ENCODE measurements at regions not wholly inside any gene's neighbourhood (a gene's known extent, or its start where the extent isn't known, plus 50 kb on each side); places are given as distances from the start of the nearest gene placed in this dataset.

- H3K27ac ChIP-seq (ENCODE audit: low read depth, low read length) = no peak overlapping the region
- no peak overlapping the region for H2BK20ac ChIP-seq (ENCODE audit: low read length)
- 73% methylated on average over 8 of the region's 8 CpGs; no CpG with 5 or more reads in 1 of the 2 experiments for WGBS, 2 experiments (ENCODE audit: extremely low coverage in 1 of 2, insufficient coverage in 1 of 2, insufficient read length in 1 of 2, insufficient replicate concordance in 2 of 2, low coverage in 1 of 2, low lambda C conversion rate in 2 of 2, missing lambda C conversion rate in 1 of 2)
- no peaks in the 10 kb centered on the region for H4K20me1 ChIP-seq (replicated peaks in 1 of 2; ENCODE audit: control insufficient read depth in 1 of 2, insufficient read depth in 2 of 2, low read length in 2 of 2)
- H3K79me1 ChIP-seq (ENCODE audit: low read depth, low read length) = no peaks in the 10 kb centered on the region
- H2AK5ac ChIP-seq (ENCODE audit: low read depth, low read length) = no peak overlapping the region
- H4K8ac ChIP-seq (ENCODE audit: extremely low read depth, insufficient read depth, low read length) = no peak overlapping the region
- H3K4me2 ChIP-seq (ENCODE audit: insufficient read depth in 1 of 2, low read depth in 2 of 2, low read length in 2 of 2) = no peak overlapping the region
- ChIA-PET CTCF (ENCODE audit: partially characterized antibody) (interaction anchor here (0.6 to 1.5 kb wide), 5 partner anchors 15 to 1321 kb away, joined by 3 to 4 read pairs (median 3); no protein-coding TSS in a partner anchor), POLR2A (ENCODE audit: partially characterized antibody) (no interaction called here)
- no peak overlapping the region for H2BK12ac ChIP-seq (ENCODE audit: low read depth, low read length)
- H3K79me2 ChIP-seq (ENCODE audit: control insufficient read depth in 1 of 2, insufficient read depth in 2 of 2, low read length in 2 of 2) = no peaks in the 10 kb centered on the region
- no peak overlapping the region for H3K9ac ChIP-seq (replicated peaks in 1 of 4; ENCODE audit: extremely low read depth in 1 of 4, low read depth in 3 of 4, low read length in 3 of 4)
- DNase-seq (ENCODE audit: low read depth in 1 of 2, low spot score in 2 of 2) (no peak), FAIRE-seq (no peak)
- no peak overlapping the region for H3K56ac ChIP-seq (replicated peaks; ENCODE audit: insufficient read length, low read depth, low read length)
- H2BK15ac ChIP-seq (ENCODE audit: low read length) = no peak overlapping the region
- H2BK120ac ChIP-seq (replicated peaks; ENCODE audit: low read depth, low read length) = no peak overlapping the region
- TF ChIP-seq JUND (IDR thresholded peaks at IDR 0.05; ENCODE audit: low read length) (peak; percentile 56; the same call in 1 of the 2 replicates), GABPA (IDR thresholded peaks at IDR 0.05; ENCODE audit: borderline replicate concordance, insufficient read depth, low read length) (no peak), CREB1 (IDR thresholded peaks at IDR 0.05) (peak; percentile 69), YY1 (IDR thresholded peaks at IDR 0.05; ENCODE audit: low read depth, low read length) (no peak), RAD21 (IDR thresholded peaks at IDR 0.05 in 1 of 2, conservative IDR thresholded peaks at IDR 0.05 in 1 of 2; ENCODE audit: low read depth in 2 of 2, low read length in 2 of 2) (peak; percentile 21 to 24; a peak in 1 of 4 replicates)
- TF ChIP-seq, protein P1, sequence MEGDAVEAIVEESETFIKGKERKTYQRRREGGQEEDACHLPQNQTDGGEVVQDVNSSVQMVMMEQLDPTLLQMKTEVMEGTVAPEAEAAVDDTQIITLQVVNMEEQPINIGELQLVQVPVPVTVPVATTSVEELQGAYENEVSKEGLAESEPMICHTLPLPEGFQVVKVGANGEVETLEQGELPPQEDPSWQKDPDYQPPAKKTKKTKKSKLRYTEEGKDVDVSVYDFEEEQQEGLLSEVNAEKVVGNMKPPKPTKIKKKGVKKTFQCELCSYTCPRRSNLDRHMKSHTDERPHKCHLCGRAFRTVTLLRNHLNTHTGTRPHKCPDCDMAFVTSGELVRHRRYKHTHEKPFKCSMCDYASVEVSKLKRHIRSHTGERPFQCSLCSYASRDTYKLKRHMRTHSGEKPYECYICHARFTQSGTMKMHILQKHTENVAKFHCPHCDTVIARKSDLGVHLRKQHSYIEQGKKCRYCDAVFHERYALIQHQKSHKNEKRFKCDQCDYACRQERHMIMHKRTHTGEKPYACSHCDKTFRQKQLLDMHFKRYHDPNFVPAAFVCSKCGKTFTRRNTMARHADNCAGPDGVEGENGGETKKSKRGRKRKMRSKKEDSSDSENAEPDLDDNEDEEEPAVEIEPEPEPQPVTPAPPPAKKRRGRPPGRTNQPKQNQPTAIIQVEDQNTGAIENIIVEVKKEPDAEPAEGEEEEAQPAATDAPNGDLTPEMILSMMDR (IDR thresholded peaks at IDR 0.05; ENCODE audit: control extremely low read depth in 1 of 3, insufficient read depth in 1 of 3, low read depth in 1 of 3, low read length in 3 of 3) = peak in 1 of 3 experiments; percentile 27; a peak in 2 of 4 replicates
- no peak overlapping the region for H3K4me3 ChIP-seq (ENCODE audit: extremely low read depth in 1 of 4, insufficient read depth in 2 of 4, low read depth in 3 of 4, low read length in 4 of 4)
- no peaks in the 10 kb centered on the region for H3K27me3 ChIP-seq (replicated peaks in 1 of 4; ENCODE audit: control insufficient read depth in 3 of 4, extremely low read depth in 1 of 4, insufficient read depth in 3 of 4, low read length in 3 of 4)
- H3K4ac ChIP-seq (replicated peaks; ENCODE audit: insufficient read length, low read depth, low read length) = no peak overlapping the region
- no peak overlapping the region for H2AFZ ChIP-seq (ENCODE audit: low read length)
- no peak overlapping the region for H3K23ac ChIP-seq (ENCODE audit: insufficient read length)
- H3K36me3 ChIP-seq (ENCODE audit: control insufficient read depth in 2 of 4, insufficient read depth in 4 of 4, low read length in 3 of 4) = no peaks in the 10 kb centered on the region
- peaks cover 0 to 6% (median 4%) of the 10 kb centered on the region in 4 experiments; a peak in 4 of 7 replicates for H3K4me1 ChIP-seq (replicated peaks in 1 of 4; ENCODE audit: control insufficient read depth in 3 of 4, insufficient read depth in 4 of 4, low read length in 3 of 4)
- no peaks in the 10 kb centered on the region for H3K23me2 ChIP-seq (ENCODE audit: low read depth, low read length)
- H3K9me3 ChIP-seq (ENCODE audit: insufficient read depth in 2 of 2, low read depth in 1 of 2, low read length in 1 of 2) = no peaks in the 10 kb centered on the region
- no peak overlapping the region for H3K14ac ChIP-seq (ENCODE audit: insufficient read length)
- H4K5ac ChIP-seq (ENCODE audit: insufficient read length, low read depth, low read length) = no peak overlapping the region
- no peak overlapping the region for H4K91ac ChIP-seq (replicated peaks; ENCODE audit: insufficient read length, low read length)
- no peak overlapping the region for H2BK5ac ChIP-seq (ENCODE audit: low read depth, low read length)
- H3K18ac ChIP-seq (ENCODE audit: extremely low read depth, low read length) = no peak overlapping the region
Observed at GRCh38 chr12:93060666-93061472, 131.8 kb upstream of the EEA1 start.

Data from H1 (cell line).